ENCODE measurements at regions not wholly inside any gene's neighbourhood (a gene's known extent, or its start where the extent isn't known, plus 50 kb on each side); places are given as distances from the start of the nearest gene placed in this dataset.

DNA sequence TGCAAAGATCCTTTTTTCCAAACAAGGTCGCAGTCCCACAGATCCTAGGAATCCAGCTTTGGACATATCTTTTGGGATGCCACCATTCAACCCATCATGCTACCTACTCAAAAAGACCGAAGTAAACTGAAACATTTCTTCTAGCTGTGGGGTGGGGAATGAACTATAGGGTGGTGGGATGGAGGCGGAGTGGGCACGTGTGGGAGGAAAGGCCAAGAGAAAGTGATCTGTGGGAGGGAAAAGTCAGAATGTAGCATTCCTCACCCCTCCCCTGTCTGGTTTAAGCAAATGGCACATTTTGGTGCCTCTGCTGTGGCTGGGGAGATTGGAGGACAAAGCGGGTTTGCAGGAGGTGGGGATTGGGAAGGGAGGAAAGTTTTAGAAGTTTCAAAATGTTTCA lies 59.2 kb upstream of the IL17B start:
- no peak overlapping the region for H3K27ac ChIP-seq
- H3K4me1 ChIP-seq, result peaks cover 0 to 31% (median 16%) of the 10 kb centered on the region in 6 donors
- intact Hi-C loops (cut with DNase I; ENCODE audit: low total_unique reads), result no loop called here
- no peak overlapping the region for H3K4me3 ChIP-seq
- H3K9me3 ChIP-seq, result peaks cover 0 to 6% (median 0%) of the 10 kb centered on the region in 8 donors
- WGBS, 5 donors, result 81 to 94% (median 88%) methylated on average over 5 of the region's 5 CpGs
- H3K36me3 ChIP-seq, result no peaks in the 10 kb centered on the region
- no peak for DNase-seq
- no peaks in the 10 kb centered on the region for H3K27me3 ChIP-seq (replicated peaks in 1 of 7)
- TF ChIP-seq POLR2AphosphoS5 (IDR thresholded peaks at IDR 0.05) (no peak), POLR2A (IDR thresholded peaks at IDR 0.05) (no peak)
- TF ChIP-seq, protein P1, sequence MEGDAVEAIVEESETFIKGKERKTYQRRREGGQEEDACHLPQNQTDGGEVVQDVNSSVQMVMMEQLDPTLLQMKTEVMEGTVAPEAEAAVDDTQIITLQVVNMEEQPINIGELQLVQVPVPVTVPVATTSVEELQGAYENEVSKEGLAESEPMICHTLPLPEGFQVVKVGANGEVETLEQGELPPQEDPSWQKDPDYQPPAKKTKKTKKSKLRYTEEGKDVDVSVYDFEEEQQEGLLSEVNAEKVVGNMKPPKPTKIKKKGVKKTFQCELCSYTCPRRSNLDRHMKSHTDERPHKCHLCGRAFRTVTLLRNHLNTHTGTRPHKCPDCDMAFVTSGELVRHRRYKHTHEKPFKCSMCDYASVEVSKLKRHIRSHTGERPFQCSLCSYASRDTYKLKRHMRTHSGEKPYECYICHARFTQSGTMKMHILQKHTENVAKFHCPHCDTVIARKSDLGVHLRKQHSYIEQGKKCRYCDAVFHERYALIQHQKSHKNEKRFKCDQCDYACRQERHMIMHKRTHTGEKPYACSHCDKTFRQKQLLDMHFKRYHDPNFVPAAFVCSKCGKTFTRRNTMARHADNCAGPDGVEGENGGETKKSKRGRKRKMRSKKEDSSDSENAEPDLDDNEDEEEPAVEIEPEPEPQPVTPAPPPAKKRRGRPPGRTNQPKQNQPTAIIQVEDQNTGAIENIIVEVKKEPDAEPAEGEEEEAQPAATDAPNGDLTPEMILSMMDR (IDR thresholded peaks at IDR 0.05 in 8 of 11, conservative IDR thresholded peaks at IDR 0.05 in 3 of 11), result no peak

GRCh38 chr5:149437391-149438040 lies 58.4 kb upstream of the IL17B start:
- WGBS, 5 donors, result 56 to 69% (median 64%) methylated on average over 10 of the region's 10 CpGs
- intact Hi-C loops (cut with DNase I; ENCODE audit: low total_unique reads), result no loop called here
- H3K4me3 ChIP-seq, result no peak overlapping the region
- H3K27ac ChIP-seq, result no peak overlapping the region
- TF ChIP-seq POLR2AphosphoS5 (IDR thresholded peaks at IDR 0.05) (no peak), POLR2A (IDR thresholded peaks at IDR 0.05) (no peak)
- TF ChIP-seq, protein P1 (IDR thresholded peaks at IDR 0.05 in 8 of 11, conservative IDR thresholded peaks at IDR 0.05 in 3 of 11), result no peak
- no peaks in the 10 kb centered on the region for H3K27me3 ChIP-seq (replicated peaks in 1 of 7)
- peaks cover 0 to 11% (median 0%) of the 10 kb centered on the region in 8 donors for H3K9me3 ChIP-seq
- no peak for DNase-seq
- no peaks in the 10 kb centered on the region for H3K36me3 ChIP-seq
- H3K4me1 ChIP-seq, result peaks cover 0 to 25% (median 9%) of the 10 kb centered on the region in 6 donors

GRCh38 chr5:149435660-149436059 lies 56.6 kb upstream of the IL17B start:
- peaks cover 0 to 27% (median 12%) of the 10 kb centered on the region in 6 donors for H3K4me1 ChIP-seq
- H3K4me3 ChIP-seq, result no peak overlapping the region
- intact Hi-C loops (cut with DNase I; ENCODE audit: low total_unique reads), result no loop called here
- H3K36me3 ChIP-seq, result peaks cover 0 to 1% (median 0%) of the 10 kb centered on the region in 6 donors
- no peak for DNase-seq
- peaks cover 0 to 11% (median 0%) of the 10 kb centered on the region in 8 donors for H3K9me3 ChIP-seq
- H3K27ac ChIP-seq, result no peak overlapping the region
- H3K27me3 ChIP-seq (replicated peaks in 1 of 7), result no peaks in the 10 kb centered on the region
- TF ChIP-seq, protein P1 (IDR thresholded peaks at IDR 0.05 in 8 of 11, conservative IDR thresholded peaks at IDR 0.05 in 3 of 11), result no peak
- TF ChIP-seq POLR2A (IDR thresholded peaks at IDR 0.05) (no peak), POLR2AphosphoS5 (IDR thresholded peaks at IDR 0.05) (no peak)

GRCh38 chr5:149435015-149435376 lies 55.9 kb upstream of the IL17B start:
- peaks cover 0 to 11% (median 0%) of the 10 kb centered on the region in 8 donors for H3K9me3 ChIP-seq
- 87 to 94% (median 92%) methylated on average over 7 of the region's 7 CpGs for WGBS, 5 donors
- TF ChIP-seq, protein P1 (IDR thresholded peaks at IDR 0.05 in 8 of 11, conservative IDR thresholded peaks at IDR 0.05 in 3 of 11), result no peak
- TF ChIP-seq POLR2AphosphoS5 (IDR thresholded peaks at IDR 0.05), result peak in 1 of 3 donors; percentile 25
- no peak for TF ChIP-seq POLR2A (IDR thresholded peaks at IDR 0.05)
- no peaks in the 10 kb centered on the region for H3K27me3 ChIP-seq (replicated peaks in 1 of 7)
- H3K36me3 ChIP-seq, result peaks cover 0 to 5% (median 0%) of the 10 kb centered on the region in 6 donors
- no peak for DNase-seq
- H3K4me1 ChIP-seq, result peaks cover 2 to 31% (median 19%) of the 10 kb centered on the region in 6 donors
- H3K27ac ChIP-seq, result no peak overlapping the region
- intact Hi-C loops (cut with DNase I; ENCODE audit: low total_unique reads), result no loop called here
- H3K4me3 ChIP-seq, result no peak overlapping the region
